ENCODE measurements at regions not wholly inside any gene's neighbourhood (a gene's known extent, or its start where the extent isn't known, plus 50 kb on each side); places are given as distances from the start of the nearest gene placed in this dataset.

DNA sequence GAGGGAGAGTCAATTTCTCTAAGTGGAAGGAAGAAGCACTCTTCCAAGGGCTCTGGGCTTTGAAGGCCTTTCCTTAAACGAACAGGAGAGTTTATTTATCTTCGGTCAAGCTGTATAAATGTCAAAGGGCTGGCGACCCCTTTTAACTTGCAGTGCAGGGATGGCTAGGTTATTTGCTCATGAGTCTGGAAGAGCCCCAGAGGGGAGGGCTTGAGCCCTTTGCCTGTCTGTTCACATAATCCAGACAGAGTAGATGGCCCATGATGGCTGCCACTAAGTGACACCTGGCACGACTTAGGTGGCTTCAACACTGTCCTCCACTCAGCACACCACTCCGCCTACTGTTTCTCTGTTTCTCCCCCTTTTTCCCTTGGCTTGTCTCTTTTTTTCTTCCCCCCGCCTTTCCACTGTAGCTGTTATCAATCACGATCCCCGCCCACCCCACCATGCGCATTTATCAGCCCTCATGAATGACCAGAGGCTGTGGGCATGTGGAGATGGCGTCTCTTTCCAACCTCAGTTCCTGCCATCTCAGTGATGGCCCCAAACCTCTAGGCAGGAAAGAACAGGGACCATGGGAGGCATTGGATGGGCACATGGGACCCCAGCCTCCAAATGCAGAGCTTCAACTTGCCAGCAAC, 408.7 kb upstream of the TNRC6C start:
- DNase-seq (ENCODE audit: low read depth, low spot score): no peak
- POLR2A ChIA-PET: no interaction called here
- H3K4me3 ChIP-seq (ENCODE audit: low read depth, low read length): no peak overlapping the region
- CTCF ChIA-PET: interaction anchor here (11.9 kb wide), 1 partner anchor 468 kb away, joined by 353 read pairs; no protein-coding TSS in a partner anchor
- TF ChIP-seq, protein P1, sequence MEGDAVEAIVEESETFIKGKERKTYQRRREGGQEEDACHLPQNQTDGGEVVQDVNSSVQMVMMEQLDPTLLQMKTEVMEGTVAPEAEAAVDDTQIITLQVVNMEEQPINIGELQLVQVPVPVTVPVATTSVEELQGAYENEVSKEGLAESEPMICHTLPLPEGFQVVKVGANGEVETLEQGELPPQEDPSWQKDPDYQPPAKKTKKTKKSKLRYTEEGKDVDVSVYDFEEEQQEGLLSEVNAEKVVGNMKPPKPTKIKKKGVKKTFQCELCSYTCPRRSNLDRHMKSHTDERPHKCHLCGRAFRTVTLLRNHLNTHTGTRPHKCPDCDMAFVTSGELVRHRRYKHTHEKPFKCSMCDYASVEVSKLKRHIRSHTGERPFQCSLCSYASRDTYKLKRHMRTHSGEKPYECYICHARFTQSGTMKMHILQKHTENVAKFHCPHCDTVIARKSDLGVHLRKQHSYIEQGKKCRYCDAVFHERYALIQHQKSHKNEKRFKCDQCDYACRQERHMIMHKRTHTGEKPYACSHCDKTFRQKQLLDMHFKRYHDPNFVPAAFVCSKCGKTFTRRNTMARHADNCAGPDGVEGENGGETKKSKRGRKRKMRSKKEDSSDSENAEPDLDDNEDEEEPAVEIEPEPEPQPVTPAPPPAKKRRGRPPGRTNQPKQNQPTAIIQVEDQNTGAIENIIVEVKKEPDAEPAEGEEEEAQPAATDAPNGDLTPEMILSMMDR (IDR thresholded peaks at IDR 0.05; ENCODE audit: insufficient read depth, low read length, missing control alignments): no peak

DNA sequence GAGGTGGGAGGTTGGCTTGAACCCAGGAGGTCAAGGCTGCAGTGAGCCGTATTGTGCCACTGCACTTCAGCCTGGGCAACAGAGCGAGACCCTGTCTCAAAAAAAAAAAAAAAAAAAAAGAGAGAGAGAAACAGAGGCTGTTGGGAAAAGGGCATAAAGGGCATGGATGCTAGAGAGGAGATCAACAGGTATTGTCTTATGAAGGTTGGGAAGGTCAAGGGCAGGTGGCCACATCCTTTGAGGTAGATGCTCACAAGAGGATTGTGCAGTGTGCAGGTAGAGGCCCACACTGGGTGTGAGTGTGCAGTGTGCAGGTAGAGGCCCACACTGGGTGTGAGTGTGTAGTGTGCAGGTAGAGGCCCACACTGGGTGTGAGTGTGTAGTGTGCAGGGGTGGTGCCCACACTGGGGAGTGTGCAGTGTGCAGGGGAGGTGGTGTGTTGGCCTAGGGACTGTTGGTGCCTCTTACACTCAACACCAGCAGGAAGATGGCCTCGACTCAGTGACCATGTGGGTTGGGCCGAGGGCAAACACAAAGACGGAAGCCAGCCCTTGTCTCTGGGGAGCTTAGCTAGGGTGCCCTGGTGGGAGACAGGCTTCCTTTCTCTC, 404.9 kb upstream of the TNRC6C start:
- ChIA-PET POLR2A (no interaction called here), CTCF (interaction anchor here (3.0 kb wide), 1 partner anchor 10 kb away, joined by 17 read pairs; no protein-coding TSS in a partner anchor)
- H3K4me3 ChIP-seq (ENCODE audit: low read depth, low read length): no peak overlapping the region
- DNase-seq (ENCODE audit: low read depth, low spot score): no peak
- TF ChIP-seq, protein P1 (IDR thresholded peaks at IDR 0.05; ENCODE audit: insufficient read depth, low read length, missing control alignments): no peak

DNA sequence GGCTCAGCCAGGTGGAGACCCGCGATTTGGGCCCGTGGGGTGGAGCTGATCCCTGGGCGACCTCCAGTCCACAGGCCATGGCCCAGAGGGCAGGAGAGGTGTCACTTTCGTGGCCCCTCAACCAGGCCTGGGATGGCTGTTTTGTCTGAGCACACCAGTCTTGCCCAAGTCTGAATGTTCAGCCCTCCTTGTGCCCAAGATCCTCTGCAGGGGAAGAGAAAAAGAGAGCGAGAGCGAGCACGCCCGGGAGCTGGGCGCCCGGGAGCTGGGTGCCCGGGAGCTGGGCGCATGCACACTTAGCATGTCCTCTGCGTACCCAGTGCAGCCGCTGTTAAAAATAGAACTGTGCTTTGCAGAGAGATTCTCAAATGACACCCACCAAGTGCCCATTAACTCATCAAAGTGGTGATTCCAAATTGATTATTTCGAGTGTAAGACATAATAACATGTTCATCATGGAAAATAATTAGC, 403.3 kb upstream of the TNRC6C start:
- CTCF ChIA-PET: interaction anchor here (1.6 kb wide), 1 partner anchor 13 kb away, joined by 9 read pairs; no protein-coding TSS in a partner anchor
- TF ChIP-seq, protein P1 (IDR thresholded peaks at IDR 0.05; ENCODE audit: insufficient read depth, low read length, missing control alignments): no peak
- no peak overlapping the region for H3K4me3 ChIP-seq (ENCODE audit: low read depth, low read length)
- DNase-seq (ENCODE audit: low read depth, low spot score): no peak
- POLR2A ChIA-PET: no interaction called here

DNA sequence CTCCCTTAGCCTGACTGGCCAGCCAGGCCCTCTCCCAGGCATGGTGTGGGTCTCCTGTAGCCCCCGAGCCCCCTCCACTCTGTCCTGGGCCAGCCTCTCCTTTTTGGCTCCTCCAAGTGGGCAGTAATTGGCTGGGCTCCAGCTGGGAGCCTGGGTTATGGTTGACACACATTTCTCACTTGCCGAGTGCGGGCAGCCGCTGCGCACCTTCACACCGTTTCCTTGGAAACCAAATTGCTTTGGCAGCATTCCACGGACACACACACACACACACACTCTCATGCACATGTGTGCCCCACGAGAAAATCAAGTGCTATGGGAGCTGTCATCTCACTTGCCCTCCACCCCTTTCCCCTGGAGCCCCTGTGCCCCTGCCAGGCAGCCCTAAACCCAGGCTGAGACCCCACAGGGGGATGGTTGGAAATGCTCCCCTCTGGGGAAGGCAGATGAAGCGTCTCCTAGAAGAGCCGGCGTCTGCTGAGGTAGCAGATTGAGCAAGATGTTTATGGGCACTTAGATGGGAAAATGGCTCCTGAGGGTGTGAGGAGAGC, 402.7 kb upstream of the TNRC6C start:
- TF ChIP-seq, protein P1 (IDR thresholded peaks at IDR 0.05; ENCODE audit: insufficient read depth, low read length, missing control alignments): no peak
- H3K4me3 ChIP-seq (ENCODE audit: low read depth, low read length): no peak overlapping the region
- POLR2A ChIA-PET: no interaction called here
- no peak for DNase-seq (ENCODE audit: low read depth, low spot score)
- CTCF ChIA-PET: interaction anchor here (1.6 kb wide), 1 partner anchor 13 kb away, joined by 9 read pairs; no protein-coding TSS in a partner anchor

DNA sequence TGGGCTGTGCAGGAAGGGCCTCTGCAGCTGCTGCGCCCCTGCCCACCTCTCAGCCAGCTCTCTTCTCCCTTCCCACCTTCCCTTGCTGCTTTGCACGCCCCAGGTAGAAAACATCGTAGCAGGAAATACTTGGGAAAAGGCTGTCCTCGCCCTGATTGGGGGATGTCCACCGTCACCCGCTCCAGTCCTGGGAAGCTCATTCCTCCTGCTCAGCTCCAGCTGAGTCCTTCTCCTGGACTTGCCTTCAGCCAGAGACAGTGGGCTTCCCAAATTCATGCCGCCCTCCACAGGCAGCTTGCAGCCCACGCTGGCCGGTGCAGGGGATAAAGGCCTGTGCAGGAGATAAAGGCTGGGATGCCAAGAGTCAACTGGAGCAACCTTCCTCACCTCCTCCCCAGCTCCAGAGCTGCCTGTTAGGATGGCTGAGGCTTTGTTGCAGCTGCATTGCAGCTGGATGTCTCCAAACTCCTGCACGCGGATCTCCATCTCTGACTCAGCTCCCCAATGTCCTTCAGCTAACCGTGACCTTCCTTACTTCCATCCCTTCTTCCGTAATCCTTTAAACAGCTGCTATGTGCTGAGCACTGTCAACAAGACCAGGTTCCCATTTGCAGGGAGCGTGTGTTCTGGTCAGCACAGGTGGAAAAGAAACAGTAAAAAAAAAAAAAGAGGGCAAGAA, 402.0 kb upstream of the TNRC6C start:
- CTCF ChIA-PET: interaction anchor here (1.6 kb wide), 1 partner anchor 14 kb away, joined by 9 read pairs; no protein-coding TSS in a partner anchor
- TF ChIP-seq, protein P1 (IDR thresholded peaks at IDR 0.05; ENCODE audit: insufficient read depth, low read length, missing control alignments): no peak
- no peak for DNase-seq (ENCODE audit: low read depth, low spot score)
- H3K4me3 ChIP-seq (ENCODE audit: low read depth, low read length): no peak overlapping the region
- POLR2A ChIA-PET: no interaction called here

Measured in AG04449 (cell line).